Stomach (tissue), 8 donors: ENCODE measurements at regions not wholly inside any gene's neighbourhood (a gene's known extent, or its start where the extent isn't known, plus 50 kb on each side); places are given as distances from the start of the nearest gene placed in this dataset.

ENCODE experiments used
- DNase-seq, 2 donors: peaks; one replicate each; pipeline versions ENCODE4 v3.0.0 to v3.0.0-alpha.2; 2013 to 2019
- H3K27ac ChIP-seq, 5 donors: fragments of 200-600 bp in 4 of 5; sonication (generic) in 4 of 5; one replicate each; pipeline ENCODE4 v1.5.1; 2013 to 2019; ENCODE audit warnings: mild to moderate bottlenecking in 1 of 5, moderate library complexity in 1 of 5
- H3K27me3 ChIP-seq, 3 donors: fragments of 200-600 bp; sonication (generic); one replicate each; pipeline ENCODE4 v1.5.1; 2017 to 2019; ENCODE audit warnings: mixed run types in 1 of 3
- H3K36me3 ChIP-seq, 4 donors: fragments of 200-600 bp; sonication (generic); 1 replicate in 3 of 4; 2 replicates in 1 of 4; pipeline ENCODE4 v1.5.1; 2016 to 2019
- H3K4me1 ChIP-seq, 4 donors: fragments of 200-600 bp; sonication (generic); one replicate each; pipeline ENCODE4 v1.5.1; 2016 to 2019
- H3K4me3 ChIP-seq, 4 donors: fragments of 200-600 bp; sonication (generic) in 3 of 4; one replicate each; pipeline ENCODE4 v1.5.1; 2016 to 2019; ENCODE audit warnings: mild to moderate bottlenecking in 1 of 4
- H3K9me3 ChIP-seq, 4 donors: fragments of 200-600 bp; sonication (generic); one replicate each; pipeline ENCODE4 v1.5.1; 2016 to 2019
- EP300 ChIP-seq: sonication (generic); formaldehyde crosslinking; IDR thresholded peaks from one replicate; pipeline ENCODE4 v1.6.1; 2017; ENCODE audit warnings: antibody characterized with exemption
- POLR2A ChIP-seq, 4 donors: fragments of 450-650 bp; IDR thresholded peaks; one replicate each; pipeline ENCODE4 v1.6.1; 2016; ENCODE audit warnings: antibody characterized with exemption in 4 of 4, control low read depth in 2 of 4, mild to moderate bottlenecking in 1 of 4, moderate library complexity in 1 of 4
- POLR2AphosphoS5 ChIP-seq, 3 donors: sonication (generic); formaldehyde crosslinking; IDR thresholded peaks; one replicate each; pipeline ENCODE4 v1.6.1; 2016; ENCODE audit warnings: antibody characterized with exemption in 3 of 3
- WGBS, 5 donors: extraction: QIAGEN DNeasy Blood & Tissue Kit in 3 of 5; methylation state at CpG; one replicate each; pipeline versions ENCODE4 v1.1.5 to v1.1.7; 2013 to 2018; 5-methylcytosine and 5-hydroxymethylcytosine counted together
- intact Hi-C: fragments of 100-400 bp; cut with DNase I; formaldehyde crosslinking; loops from one replicate; pipeline ENCODE4 v1.15.1; 2023; ENCODE audit warnings: low total_unique reads
- TF ChIP-seq, protein P1 (sequence below), 7 experiments: fragments of 450-650 bp in 4 of 7; fragments of 200-600 bp in 3 of 7; sonication (generic) in 3 of 7; IDR thresholded peaks; one replicate each; pipeline ENCODE4 v1.5.1; 2016 to 2019; ENCODE audit warnings: antibody characterized with exemption in 7 of 7, control low read depth in 2 of 7, mild to moderate bottlenecking in 1 of 7
- donor health status: healthy with polysubstance abuse.
- donor health status: Bipolar disorder and iron deficiency.
- donor health status: healthy.

DNA sequence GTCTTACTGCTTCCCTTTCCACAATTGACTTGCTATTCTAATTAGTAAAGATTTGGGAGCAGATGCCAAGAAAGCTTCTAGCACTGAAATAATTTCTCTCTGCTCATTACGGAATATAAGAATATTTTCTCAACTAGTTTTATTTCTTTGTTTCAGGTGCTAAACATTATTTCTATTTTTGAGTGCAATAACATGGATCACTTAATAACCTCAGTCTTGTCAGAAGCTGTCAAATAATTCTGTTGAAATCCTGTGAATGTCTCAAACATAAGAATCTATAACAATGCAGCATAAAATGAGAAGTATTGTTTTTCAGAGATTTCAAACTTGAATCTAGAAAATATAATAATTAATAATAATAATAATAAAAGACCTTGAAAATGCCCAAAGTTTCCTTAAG is 1221.0 kb downstream of the DSC3 start:
- Histone ChIP-seq H3K27ac (no peak overlapping the region), H3K36me3 (no peaks in the 10 kb centered on the region), H3K27me3 (no peaks in the 10 kb centered on the region), H3K9me3 (peaks cover 0 to 4% (median 2%) of the 10 kb centered on the region in 4 donors), H3K4me1 (no peaks in the 10 kb centered on the region), H3K4me3 (no peak overlapping the region)
- intact Hi-C loops, result no loop called here
- DNase-seq, result no peak
- WGBS, 5 donors, result 90 to 97% (median 93%) methylated on average over 1 of the region's 1 CpG
- no peak for TF ChIP-seq POLR2AphosphoS5 (IDR thresholded peaks at IDR 0.05)
- TF ChIP-seq POLR2A (IDR thresholded peaks at IDR 0.05), result no peak
- TF ChIP-seq, protein P1, sequence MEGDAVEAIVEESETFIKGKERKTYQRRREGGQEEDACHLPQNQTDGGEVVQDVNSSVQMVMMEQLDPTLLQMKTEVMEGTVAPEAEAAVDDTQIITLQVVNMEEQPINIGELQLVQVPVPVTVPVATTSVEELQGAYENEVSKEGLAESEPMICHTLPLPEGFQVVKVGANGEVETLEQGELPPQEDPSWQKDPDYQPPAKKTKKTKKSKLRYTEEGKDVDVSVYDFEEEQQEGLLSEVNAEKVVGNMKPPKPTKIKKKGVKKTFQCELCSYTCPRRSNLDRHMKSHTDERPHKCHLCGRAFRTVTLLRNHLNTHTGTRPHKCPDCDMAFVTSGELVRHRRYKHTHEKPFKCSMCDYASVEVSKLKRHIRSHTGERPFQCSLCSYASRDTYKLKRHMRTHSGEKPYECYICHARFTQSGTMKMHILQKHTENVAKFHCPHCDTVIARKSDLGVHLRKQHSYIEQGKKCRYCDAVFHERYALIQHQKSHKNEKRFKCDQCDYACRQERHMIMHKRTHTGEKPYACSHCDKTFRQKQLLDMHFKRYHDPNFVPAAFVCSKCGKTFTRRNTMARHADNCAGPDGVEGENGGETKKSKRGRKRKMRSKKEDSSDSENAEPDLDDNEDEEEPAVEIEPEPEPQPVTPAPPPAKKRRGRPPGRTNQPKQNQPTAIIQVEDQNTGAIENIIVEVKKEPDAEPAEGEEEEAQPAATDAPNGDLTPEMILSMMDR (IDR thresholded peaks at IDR 0.05), result no peak
- no peak for TF ChIP-seq EP300

GRCh38 chr18:29811519-29811918 is 1231.0 kb downstream of the DSC3 start:
- no peak for DNase-seq

DNA sequence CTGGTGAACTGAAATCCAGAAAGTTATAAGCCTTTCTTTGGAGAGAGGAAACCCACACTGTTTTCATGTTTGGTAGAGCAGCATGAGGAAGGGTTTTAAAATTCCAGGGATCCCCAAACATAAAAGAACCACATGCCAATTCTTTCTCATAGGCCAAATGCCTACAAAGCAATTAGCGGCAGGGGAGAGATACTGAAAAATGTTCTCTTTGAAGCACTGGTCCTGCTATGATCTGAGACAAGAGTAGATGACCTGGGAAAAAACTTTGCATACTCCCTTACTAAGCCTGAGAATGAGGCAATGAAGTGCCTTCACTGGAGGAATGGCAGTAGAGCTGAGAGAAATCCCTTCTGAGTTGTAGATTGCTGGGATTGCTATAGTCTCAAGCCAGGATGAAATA is 1261.7 kb downstream of the DSC3 start:
- intact Hi-C loops, result no loop called here
- 57 to 73% (median 66%) methylated on average over 1 of the region's 1 CpG for WGBS, 5 donors
- Histone ChIP-seq H3K9me3 (peaks cover 0 to 4% (median 0%) of the 10 kb centered on the region in 4 donors), H3K27me3 (no peaks in the 10 kb centered on the region), H3K4me1 (no peaks in the 10 kb centered on the region), H3K36me3 (no peaks in the 10 kb centered on the region), H3K27ac (no peak overlapping the region), H3K4me3 (no peak overlapping the region)
- TF ChIP-seq POLR2A (IDR thresholded peaks at IDR 0.05) (no peak), POLR2AphosphoS5 (IDR thresholded peaks at IDR 0.05) (no peak), EP300 (no peak)
- TF ChIP-seq, protein P1 (IDR thresholded peaks at IDR 0.05), result no peak
- DNase-seq, result no peak

More at GRCh38 chr18:29811519-29811918, 1231.0 kb downstream of the DSC3 start:
- 89 to 92% (median 91%) methylated on average over 4 of the region's 4 CpGs for WGBS, 5 donors
- no peaks in the 10 kb centered on the region for H3K27me3 ChIP-seq
- no peaks in the 10 kb centered on the region for H3K4me1 ChIP-seq
- H3K36me3 ChIP-seq, result no peaks in the 10 kb centered on the region
- intact Hi-C loops, result no loop called here
- no peak overlapping the region for H3K27ac ChIP-seq
- TF ChIP-seq POLR2A (IDR thresholded peaks at IDR 0.05), result no peak
- TF ChIP-seq, protein P1 (IDR thresholded peaks at IDR 0.05), result no peak
- no peak for TF ChIP-seq EP300
- no peak for TF ChIP-seq POLR2AphosphoS5 (IDR thresholded peaks at IDR 0.05)
- peaks cover 0 to 22% (median 3%) of the 10 kb centered on the region in 4 donors for H3K9me3 ChIP-seq
- H3K4me3 ChIP-seq, result no peak overlapping the region

DNA sequence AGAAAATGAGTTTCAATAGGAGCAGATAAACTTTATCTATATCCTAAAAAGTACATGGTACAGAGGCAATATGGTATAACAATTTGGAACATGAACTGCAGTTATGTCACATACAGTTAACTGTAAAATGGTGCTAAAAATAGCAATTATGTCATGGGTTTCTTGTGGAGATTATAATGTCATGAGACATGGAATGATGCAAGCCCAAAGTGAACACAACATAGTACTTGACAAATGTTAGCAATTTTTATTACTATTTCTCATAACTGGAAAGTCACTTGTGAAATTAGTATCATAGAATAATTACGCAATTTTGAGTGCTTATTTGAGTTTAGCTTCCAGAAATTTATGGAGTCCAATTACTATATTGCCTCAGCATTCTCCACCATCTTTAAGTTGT is 1263.4 kb downstream of the DSC3 start:
- no peak for DNase-seq
- TF ChIP-seq POLR2A (IDR thresholded peaks at IDR 0.05) (no peak), POLR2AphosphoS5 (IDR thresholded peaks at IDR 0.05) (no peak), EP300 (no peak)
- TF ChIP-seq, protein P1 (IDR thresholded peaks at IDR 0.05), result no peak
- Histone ChIP-seq H3K27me3 (no peaks in the 10 kb centered on the region), H3K36me3 (no peaks in the 10 kb centered on the region), H3K4me1 (no peaks in the 10 kb centered on the region), H3K27ac (no peak overlapping the region), H3K4me3 (no peak overlapping the region), H3K9me3 (peaks cover 0 to 4% (median 0%) of the 10 kb centered on the region in 4 donors)
- WGBS, 5 donors, result 80 to 91% (median 88%) methylated on average over 1 of the region's 1 CpG
- intact Hi-C loops, result no loop called here
